Neural progenitor cell (in vitro differentiated cells): ENCODE measurements at regions not wholly inside any gene's neighbourhood (a gene's known extent, or its start where the extent isn't known, plus 50 kb on each side); places are given as distances from the start of the nearest gene placed in this dataset.

ENCODE experiments used
- DNase-seq: peaks from one replicate; pipeline ENCODE4 v3.0.0-alpha.2; 2016; ENCODE audit warnings: low spot score
- H2AFZ ChIP-seq: fragments of 200-600 bp; sonication (generic); replicated peaks from 2 replicates; pipeline ENCODE4 v1.6.1; 2016; ENCODE audit warnings: antibody characterized with exemption
- H3F3A ChIP-seq: fragments of 200-600 bp; sonication (generic); 2 replicates; pipeline ENCODE4 v1.6.1; 2016; ENCODE audit warnings: antibody characterized with exemption, low read depth
- H3K27ac ChIP-seq: fragments of 200-600 bp; sonication (generic); 2 replicates; pipeline ENCODE4 v1.5.1; 2016; ENCODE audit warnings: mild to moderate bottlenecking
- H3K27me3 ChIP-seq: fragments of 200-600 bp; sonication (generic); 2 replicates; pipeline ENCODE4 v1.6.1; 2016; ENCODE audit warnings: mild to moderate bottlenecking, moderate library complexity
- H3K36me3 ChIP-seq: fragments of 200-600 bp; sonication (generic); 2 replicates; pipeline ENCODE4 v1.5.1; 2016
- H3K4me1 ChIP-seq: fragments of 200-600 bp; sonication (generic); 2 replicates; pipeline ENCODE4 v1.6.1; 2016; ENCODE audit warnings: mixed run types
- H3K4me2 ChIP-seq: fragments of 200-600 bp; sonication (generic); 2 replicates; pipeline ENCODE4 v1.6.1; 2016
- H3K4me3 ChIP-seq: fragments of 200-600 bp; sonication (generic); 2 replicates; pipeline ENCODE4 v1.5.1; 2016
- H3K79me2 ChIP-seq: fragments of 200-600 bp; sonication (generic); 2 replicates; pipeline ENCODE4 v1.6.1; 2016; ENCODE audit warnings: low read depth
- H3K9ac ChIP-seq: fragments of 200-600 bp; sonication (generic); 2 replicates; pipeline ENCODE4 v1.6.1; 2016
- H3K9me3 ChIP-seq: fragments of 200-600 bp; sonication (generic); 2 replicates; pipeline ENCODE4 v1.5.1; 2016; ENCODE audit warnings: low read depth
- H4K20me1 ChIP-seq: fragments of 200-600 bp; sonication (generic); 2 replicates; pipeline ENCODE4 v1.6.1; 2016; ENCODE audit warnings: low read depth
- H3K27ac Mint-ChIP-seq: 3 replicates; pipeline ENCODE4 v1.8.0; 2021; ENCODE audit warnings: mixed read lengths
- H3K27me3 Mint-ChIP-seq: 2 replicates; pipeline ENCODE4 v1.8.0; 2022; ENCODE audit warnings: low read depth, mild to moderate bottlenecking, inconsistent platforms, moderate library complexity, mixed read lengths; ENCODE audit not compliant: insufficient read depth
- H3K36me3 Mint-ChIP-seq: 3 replicates; pipeline ENCODE4 v1.8.0; 2021; ENCODE audit warnings: mixed read lengths
- H3K4me1 Mint-ChIP-seq: 3 replicates; pipeline ENCODE4 v1.8.0; 2021; ENCODE audit warnings: mixed read lengths
- H3K4me3 Mint-ChIP-seq: 3 replicates; pipeline ENCODE4 v1.8.0; 2021; ENCODE audit warnings: mild to moderate bottlenecking, moderate library complexity, mixed read lengths
- H3K9me3 Mint-ChIP-seq: 3 replicates; pipeline ENCODE4 v1.8.0; 2020; ENCODE audit warnings: mixed read lengths
- EZH2 ChIP-seq: fragments of 200-600 bp; sonication (generic); IDR thresholded peaks from 2 replicates; pipeline ENCODE4 v1.6.1; 2017; ENCODE audit warnings: antibody characterized with exemption, mild to moderate bottlenecking, moderate library complexity
- EZH2phosphoT487 ChIP-seq: fragments of 200-600 bp; sonication (generic); IDR thresholded peaks from 2 replicates; pipeline ENCODE4 v1.6.1; 2017; ENCODE audit warnings: antibody characterized with exemption
- TF ChIP-seq, protein P1 (sequence below): fragments of 200-600 bp; sonication (generic); IDR thresholded peaks from 2 replicates; pipeline ENCODE4 v1.5.1; 2017; ENCODE audit warnings: antibody characterized with exemption, mild to moderate bottlenecking

DNA sequence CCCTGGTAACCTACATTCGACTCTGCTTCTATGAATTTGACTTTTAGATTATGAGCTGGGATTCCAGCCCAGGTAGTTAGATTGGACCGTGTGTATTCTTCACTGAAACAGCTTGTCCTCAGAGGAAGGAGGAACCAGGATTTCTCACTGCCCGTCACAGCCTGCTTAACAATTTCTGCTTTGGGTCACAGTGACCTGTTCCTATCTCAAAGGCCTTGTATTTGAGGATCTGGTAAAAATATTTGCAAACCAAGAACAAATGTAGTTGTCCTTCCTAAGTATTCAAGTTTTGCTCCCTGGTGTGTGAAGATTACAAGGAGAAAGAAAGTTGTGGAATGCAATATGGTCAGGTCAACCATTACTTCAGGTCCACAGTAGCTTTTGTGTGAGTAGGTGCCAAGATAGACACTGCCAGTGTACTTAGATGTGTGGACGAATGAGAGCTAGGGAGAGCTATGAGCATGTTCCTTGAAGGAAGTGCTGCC is 55.1 kb downstream of the KIF4B start:
- TF ChIP-seq, protein P1, sequence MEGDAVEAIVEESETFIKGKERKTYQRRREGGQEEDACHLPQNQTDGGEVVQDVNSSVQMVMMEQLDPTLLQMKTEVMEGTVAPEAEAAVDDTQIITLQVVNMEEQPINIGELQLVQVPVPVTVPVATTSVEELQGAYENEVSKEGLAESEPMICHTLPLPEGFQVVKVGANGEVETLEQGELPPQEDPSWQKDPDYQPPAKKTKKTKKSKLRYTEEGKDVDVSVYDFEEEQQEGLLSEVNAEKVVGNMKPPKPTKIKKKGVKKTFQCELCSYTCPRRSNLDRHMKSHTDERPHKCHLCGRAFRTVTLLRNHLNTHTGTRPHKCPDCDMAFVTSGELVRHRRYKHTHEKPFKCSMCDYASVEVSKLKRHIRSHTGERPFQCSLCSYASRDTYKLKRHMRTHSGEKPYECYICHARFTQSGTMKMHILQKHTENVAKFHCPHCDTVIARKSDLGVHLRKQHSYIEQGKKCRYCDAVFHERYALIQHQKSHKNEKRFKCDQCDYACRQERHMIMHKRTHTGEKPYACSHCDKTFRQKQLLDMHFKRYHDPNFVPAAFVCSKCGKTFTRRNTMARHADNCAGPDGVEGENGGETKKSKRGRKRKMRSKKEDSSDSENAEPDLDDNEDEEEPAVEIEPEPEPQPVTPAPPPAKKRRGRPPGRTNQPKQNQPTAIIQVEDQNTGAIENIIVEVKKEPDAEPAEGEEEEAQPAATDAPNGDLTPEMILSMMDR = no peak
- TF ChIP-seq EZH2 (no peak), EZH2phosphoT487 (no peak)
- Mint-ChIP-seq H3K4me1 (no peaks in the 10 kb centered on the region), H3K27me3 (no peaks in the 10 kb centered on the region), H3K27ac (no peak overlapping the region), H3K9me3 (no peaks in the 10 kb centered on the region), H3K36me3 (no peaks in the 10 kb centered on the region), H3K4me3 (no peak overlapping the region)
- no peaks in the 10 kb centered on the region for H3K4me1 ChIP-seq
- H3F3A ChIP-seq = no peaks in the 10 kb centered on the region
- H4K20me1 ChIP-seq = no peaks in the 10 kb centered on the region
- H3K9ac ChIP-seq = no peak overlapping the region
- no peak overlapping the region for H3K4me3 ChIP-seq
- H3K36me3 ChIP-seq = no peaks in the 10 kb centered on the region
- H3K27ac ChIP-seq = no peak overlapping the region
- no peak for DNase-seq
- H3K9me3 ChIP-seq = no peaks in the 10 kb centered on the region
- no peak overlapping the region for H3K4me2 ChIP-seq
- H2AFZ ChIP-seq = no peak overlapping the region
- H3K79me2 ChIP-seq = no peaks in the 10 kb centered on the region
- no peaks in the 10 kb centered on the region for H3K27me3 ChIP-seq

DNA sequence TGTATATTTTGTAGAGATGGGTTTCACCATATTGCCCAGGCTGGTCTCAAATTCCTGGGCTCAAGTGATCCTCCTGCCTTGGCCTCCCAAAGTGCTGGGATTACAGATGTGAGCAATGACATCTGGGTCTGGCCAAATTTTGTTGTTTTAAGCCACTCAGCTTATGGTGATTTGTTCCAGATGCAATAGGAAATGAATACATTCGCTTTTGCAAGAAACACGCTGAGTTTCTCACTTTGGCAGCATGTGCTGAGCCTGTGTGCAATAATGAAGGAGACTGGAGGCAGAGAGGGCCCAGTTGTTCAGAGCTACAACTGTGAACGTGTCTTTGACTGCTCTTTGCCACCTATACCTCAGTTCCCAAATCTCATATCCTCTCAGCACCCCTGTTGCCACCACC is 56.4 kb downstream of the KIF4B start:
- no peaks in the 10 kb centered on the region for H3F3A ChIP-seq
- H3K4me2 ChIP-seq = no peak overlapping the region
- H3K27me3 ChIP-seq = no peaks in the 10 kb centered on the region
- H3K4me3 ChIP-seq = no peak overlapping the region
- no peak overlapping the region for H3K27ac Mint-ChIP-seq
- no peak overlapping the region for H3K27ac ChIP-seq
- H3K9ac ChIP-seq = no peak overlapping the region
- H3K36me3 Mint-ChIP-seq = no peaks in the 10 kb centered on the region
- H2AFZ ChIP-seq = no peak overlapping the region
- no peak for DNase-seq
- H3K4me1 ChIP-seq = no peaks in the 10 kb centered on the region
- H3K79me2 ChIP-seq = no peaks in the 10 kb centered on the region
- no peaks in the 10 kb centered on the region for H3K9me3 Mint-ChIP-seq
- H3K27me3 Mint-ChIP-seq = no peaks in the 10 kb centered on the region
- H3K36me3 ChIP-seq = no peaks in the 10 kb centered on the region
- H4K20me1 ChIP-seq = no peaks in the 10 kb centered on the region
- H3K4me1 Mint-ChIP-seq = no peaks in the 10 kb centered on the region
- H3K4me3 Mint-ChIP-seq = no peak overlapping the region
- TF ChIP-seq EZH2 (no peak), EZH2phosphoT487 (no peak)
- TF ChIP-seq, protein P1 = no peak
- H3K9me3 ChIP-seq = no peaks in the 10 kb centered on the region

DNA sequence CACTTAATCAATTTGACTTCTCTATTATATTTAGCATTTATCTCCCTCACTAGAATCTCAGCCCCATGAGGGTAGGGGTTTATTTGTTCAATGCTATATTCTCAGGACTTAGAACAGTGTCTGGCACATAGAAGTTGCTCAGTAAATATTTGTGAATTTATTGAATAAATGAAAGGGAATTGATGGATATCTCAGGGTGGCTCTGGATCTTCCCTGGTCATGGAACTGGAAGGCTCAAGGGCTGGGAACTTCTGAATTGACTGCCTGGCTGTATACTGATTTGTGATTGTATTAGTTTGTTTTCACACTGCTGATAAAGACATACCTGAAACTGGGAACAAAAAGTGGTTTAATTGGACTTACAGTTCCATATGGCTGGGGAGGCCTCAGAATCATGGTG is 57.2 kb downstream of the KIF4B start:
- Histone ChIP-seq H3K4me2 (no peak overlapping the region), H3K79me2 (no peaks in the 10 kb centered on the region), H4K20me1 (no peaks in the 10 kb centered on the region), H3K4me3 (no peak overlapping the region), H3K9ac (no peak overlapping the region), H3K27ac (no peak overlapping the region), H3F3A (no peaks in the 10 kb centered on the region), H2AFZ (no peak overlapping the region), H3K4me1 (no peaks in the 10 kb centered on the region), H3K9me3 (no peaks in the 10 kb centered on the region), H3K36me3 (no peaks in the 10 kb centered on the region), H3K27me3 (no peaks in the 10 kb centered on the region)
- no peak overlapping the region for H3K4me3 Mint-ChIP-seq
- no peaks in the 10 kb centered on the region for H3K4me1 Mint-ChIP-seq
- no peak for DNase-seq
- no peaks in the 10 kb centered on the region for H3K27me3 Mint-ChIP-seq
- no peaks in the 10 kb centered on the region for H3K9me3 Mint-ChIP-seq
- no peaks in the 10 kb centered on the region for H3K36me3 Mint-ChIP-seq
- TF ChIP-seq EZH2 (no peak), EZH2phosphoT487 (no peak)
- TF ChIP-seq, protein P1 = no peak
- no peak overlapping the region for H3K27ac Mint-ChIP-seq
